ENCODE measurements at regions not wholly inside any gene's neighbourhood (a gene's known extent, or its start where the extent isn't known, plus 50 kb on each side); places are given as distances from the start of the nearest gene placed in this dataset.

DNA sequence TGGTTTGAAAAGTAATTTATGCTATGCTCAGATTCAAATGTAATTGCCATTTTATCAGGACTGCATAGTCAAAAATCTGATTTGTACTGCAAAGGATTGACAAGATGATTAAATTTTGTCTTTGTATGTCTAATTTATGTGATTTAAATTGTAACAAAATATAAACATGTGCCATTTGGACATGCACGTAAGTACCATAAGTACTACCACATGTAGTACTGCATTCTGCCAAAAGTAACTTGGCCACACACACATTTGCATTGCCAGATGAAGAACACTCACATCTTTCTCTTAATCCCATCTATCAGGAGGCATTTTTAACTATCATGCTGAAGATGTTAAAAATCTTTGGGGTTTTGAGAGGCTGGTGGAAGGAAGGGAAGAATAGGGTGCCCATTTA lies 133.3 kb downstream of the KLF12 start:
- H3K27me3 ChIP-seq, result no peaks in the 10 kb centered on the region
- H3K4me1 ChIP-seq (ENCODE audit: insufficient read depth), result no peaks in the 10 kb centered on the region
- WGBS (ENCODE audit: low lambda C conversion rate, missing lambda C conversion rate), result 70% methylated on average over 1 of the region's 1 CpG
- H4K20me1 ChIP-seq (ENCODE audit: insufficient read depth, poor library complexity, severe bottlenecking), result no peaks in the 10 kb centered on the region
- H3K4me3 ChIP-seq, result no peak overlapping the region
- no peaks in the 10 kb centered on the region for H3K9me2 ChIP-seq (replicated peaks; ENCODE audit: insufficient read depth)
- no peak overlapping the region for H3K27ac ChIP-seq
- TF ChIP-seq CTCF (IDR thresholded peaks at IDR 0.05; ENCODE audit: poor library complexity) (no peak), EZH2phosphoT487 (IDR thresholded peaks at IDR 0.05; ENCODE audit: low read depth, severe bottlenecking, unreplicated experiment) (no peak), EZH2 (IDR thresholded peaks at IDR 0.05; ENCODE audit: borderline replicate concordance) (no peak)
- H3K9me3 ChIP-seq (ENCODE audit: low read depth), result no peaks in the 10 kb centered on the region
- peaks cover 13% of the 10 kb centered on the region for H3K79me2 ChIP-seq
- H3K36me3 ChIP-seq (replicated peaks; ENCODE audit: insufficient read depth, low read depth), result no peaks in the 10 kb centered on the region
- DNase-seq (ENCODE audit: low spot score), result no peak
- no peak overlapping the region for H3K4me2 ChIP-seq
- no peak overlapping the region for H2AFZ ChIP-seq

DNA sequence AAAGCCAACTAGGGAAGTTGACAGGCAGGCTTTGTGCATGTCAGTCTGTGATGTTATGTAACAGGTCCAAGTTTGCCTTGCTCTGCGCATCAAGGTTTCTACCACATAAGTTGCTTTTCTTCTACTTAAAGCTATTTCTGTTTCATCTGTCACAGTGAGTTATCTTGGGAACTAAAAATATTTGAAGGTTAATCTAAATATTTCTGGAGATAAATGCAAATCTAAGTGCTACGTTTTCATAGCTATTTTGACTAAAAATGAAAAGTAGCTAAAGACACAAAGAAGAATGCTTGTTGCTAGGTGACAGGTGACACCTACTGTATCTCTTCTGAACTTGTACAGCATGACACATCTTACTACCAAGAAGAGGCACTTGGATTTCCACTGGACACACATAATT lies 135.6 kb downstream of the KLF12 start:
- peaks cover 22% of the 10 kb centered on the region for H3K79me2 ChIP-seq
- TF ChIP-seq EZH2phosphoT487 (IDR thresholded peaks at IDR 0.05; ENCODE audit: low read depth, severe bottlenecking, unreplicated experiment), result no peak
- TF ChIP-seq CTCF (IDR thresholded peaks at IDR 0.05; ENCODE audit: poor library complexity), result no peak
- TF ChIP-seq EZH2 (IDR thresholded peaks at IDR 0.05; ENCODE audit: borderline replicate concordance), result no peak

DNA sequence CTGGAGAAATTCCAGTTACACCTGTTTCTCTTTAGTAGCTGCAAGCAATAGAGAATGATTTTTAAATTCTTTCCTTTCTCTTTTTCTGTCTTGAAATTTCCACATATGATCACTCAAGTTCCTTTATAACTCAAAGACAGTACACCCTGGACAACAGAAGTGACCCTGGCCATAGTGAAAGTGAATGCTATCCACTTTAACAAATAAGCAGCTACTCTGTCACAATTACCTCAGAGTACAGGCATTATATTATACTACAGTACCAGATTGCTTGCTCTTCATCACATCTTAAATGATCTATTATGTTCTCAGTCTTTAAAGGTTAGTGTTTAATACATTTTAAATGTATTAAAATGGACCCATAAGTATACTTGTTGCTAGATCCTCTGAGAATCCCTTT lies 136.2 kb downstream of the KLF12 start:
- H3K27me3 ChIP-seq, result no peaks in the 10 kb centered on the region
- H3K9me2 ChIP-seq (replicated peaks; ENCODE audit: insufficient read depth), result no peaks in the 10 kb centered on the region
- H3K4me1 ChIP-seq (ENCODE audit: insufficient read depth), result no peaks in the 10 kb centered on the region
- no peak for TF ChIP-seq EZH2phosphoT487 (IDR thresholded peaks at IDR 0.05; ENCODE audit: low read depth, severe bottlenecking, unreplicated experiment)
- H3K4me2 ChIP-seq, result no peak overlapping the region
- no peaks in the 10 kb centered on the region for H4K20me1 ChIP-seq (ENCODE audit: insufficient read depth, poor library complexity, severe bottlenecking)
- DNase-seq (ENCODE audit: low spot score), result no peak
- no peaks in the 10 kb centered on the region for H3K36me3 ChIP-seq (replicated peaks; ENCODE audit: insufficient read depth, low read depth)
- H3K9me3 ChIP-seq (ENCODE audit: low read depth), result no peaks in the 10 kb centered on the region
- no peak overlapping the region for H3K4me3 ChIP-seq
- no peak overlapping the region for H3K27ac ChIP-seq
- peaks cover 22% of the 10 kb centered on the region for H3K79me2 ChIP-seq
- H2AFZ ChIP-seq, result no peak overlapping the region

More for the DNA sequence above, 135.6 kb downstream of the KLF12 start:
- Histone ChIP-seq H3K4me3 (no peak overlapping the region), H3K27me3 (no peaks in the 10 kb centered on the region), H3K36me3 (replicated peaks; ENCODE audit: insufficient read depth, low read depth) (no peaks in the 10 kb centered on the region), H3K27ac (no peak overlapping the region), H2AFZ (no peak overlapping the region), H4K20me1 (ENCODE audit: insufficient read depth, poor library complexity, severe bottlenecking) (no peaks in the 10 kb centered on the region), H3K4me1 (ENCODE audit: insufficient read depth) (no peaks in the 10 kb centered on the region), H3K4me2 (no peak overlapping the region), H3K9me2 (replicated peaks; ENCODE audit: insufficient read depth) (no peaks in the 10 kb centered on the region), H3K9me3 (ENCODE audit: low read depth) (no peaks in the 10 kb centered on the region)
- no peak for DNase-seq (ENCODE audit: low spot score)
- 84% methylated on average over 2 of the region's 2 CpGs for WGBS (ENCODE audit: low lambda C conversion rate, missing lambda C conversion rate)

DNA sequence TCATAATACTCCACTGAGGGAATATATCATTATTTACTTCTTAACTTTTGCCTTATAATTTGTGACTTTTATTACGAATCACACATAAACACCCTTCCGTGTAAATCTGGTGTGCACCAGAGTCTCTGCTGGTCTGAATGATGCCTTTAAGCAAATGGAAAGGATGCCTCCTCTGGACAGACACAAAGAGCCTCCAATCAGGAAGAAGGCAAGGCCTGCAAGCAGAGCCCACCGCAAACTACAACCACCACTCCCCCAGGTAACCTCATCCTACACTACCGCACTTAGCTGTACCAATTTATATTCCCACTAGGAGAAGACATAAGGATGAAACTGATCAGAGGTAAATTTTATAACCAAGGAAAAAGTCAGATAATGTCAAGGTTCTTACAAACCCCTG lies 137.6 kb downstream of the KLF12 start:
- WGBS (ENCODE audit: low lambda C conversion rate, missing lambda C conversion rate), result 96% methylated on average over 4 of the region's 4 CpGs
- Histone ChIP-seq H4K20me1 (ENCODE audit: insufficient read depth, poor library complexity, severe bottlenecking) (no peaks in the 10 kb centered on the region), H3K4me2 (no peak overlapping the region), H3K4me3 (no peak overlapping the region), H3K4me1 (ENCODE audit: insufficient read depth) (no peaks in the 10 kb centered on the region), H2AFZ (no peak overlapping the region), H3K79me2 (peaks cover 21% of the 10 kb centered on the region), H3K9me3 (ENCODE audit: low read depth) (no peaks in the 10 kb centered on the region), H3K9me2 (replicated peaks; ENCODE audit: insufficient read depth) (no peaks in the 10 kb centered on the region), H3K27ac (no peak overlapping the region), H3K36me3 (replicated peaks; ENCODE audit: insufficient read depth, low read depth) (no peaks in the 10 kb centered on the region), H3K27me3 (no peaks in the 10 kb centered on the region)
- TF ChIP-seq EZH2phosphoT487 (IDR thresholded peaks at IDR 0.05; ENCODE audit: low read depth, severe bottlenecking, unreplicated experiment) (no peak), CTCF (IDR thresholded peaks at IDR 0.05; ENCODE audit: poor library complexity) (no peak), EZH2 (IDR thresholded peaks at IDR 0.05; ENCODE audit: borderline replicate concordance) (no peak)
- no peak for DNase-seq (ENCODE audit: low spot score)

Data from hepatocyte (in vitro differentiated cells).